Ishikawa (cell line): ENCODE measurements at regions not wholly inside any gene's neighbourhood (a gene's known extent, or its start where the extent isn't known, plus 50 kb on each side); places are given as distances from the start of the nearest gene placed in this dataset.

ENCODE experiments used
- CEBPB ChIP-seq: IDR thresholded peaks from 2 replicates; pipeline ENCODE4 v1.6.1; 2012
- CREB1 ChIP-seq: IDR thresholded peaks from 2 replicates; pipeline ENCODE4 v1.6.1; 2012; ENCODE audit warnings: low read depth
- EGR1 ChIP-seq: IDR thresholded peaks from 2 replicates; pipeline ENCODE4 v1.6.1; 2012
- EP300 ChIP-seq: IDR thresholded peaks from 2 replicates; pipeline ENCODE4 v1.6.1; 2012; ENCODE audit warnings: borderline replicate concordance
- FOXM1 ChIP-seq: IDR thresholded peaks from 2 replicates; pipeline ENCODE4 v1.6.1; 2012; ENCODE audit warnings: low read depth, borderline replicate concordance
- NFIC ChIP-seq: IDR thresholded peaks from 2 replicates; pipeline ENCODE4 v1.6.1; 2012
- RAD21 ChIP-seq: IDR thresholded peaks from 2 replicates; pipeline ENCODE4 v1.6.1; 2012; ENCODE audit warnings: low read depth
- TAF1 ChIP-seq: IDR thresholded peaks from 2 replicates; pipeline ENCODE4 v1.6.1; 2012; ENCODE audit warnings: low read depth, mild to moderate bottlenecking
- TCF12 ChIP-seq: IDR thresholded peaks from 2 replicates; pipeline ENCODE4 v1.6.1; 2012; ENCODE audit warnings: low read depth
- TEAD4 ChIP-seq: IDR thresholded peaks from 2 replicates; pipeline ENCODE4 v1.6.1; 2012
- YY1 ChIP-seq: IDR thresholded peaks from 2 replicates; pipeline ENCODE4 v1.6.1; 2012; ENCODE audit warnings: low read depth
- ZBTB7A ChIP-seq: IDR thresholded peaks from 2 replicates; pipeline ENCODE4 v1.6.1; 2012; ENCODE audit warnings: low read depth
- TF ChIP-seq, protein P1 (sequence below): IDR thresholded peaks from 2 replicates; pipeline ENCODE4 v1.6.1; 2012; ENCODE audit warnings: low read depth, mild to moderate bottlenecking
- TF ChIP-seq, protein P2 (sequence below): IDR thresholded peaks from 2 replicates; pipeline ENCODE4 v1.6.1; 2012
- TF ChIP-seq, protein P3 (sequence below): IDR thresholded peaks from 2 replicates; pipeline ENCODE4 v1.6.1; 2012

DNA sequence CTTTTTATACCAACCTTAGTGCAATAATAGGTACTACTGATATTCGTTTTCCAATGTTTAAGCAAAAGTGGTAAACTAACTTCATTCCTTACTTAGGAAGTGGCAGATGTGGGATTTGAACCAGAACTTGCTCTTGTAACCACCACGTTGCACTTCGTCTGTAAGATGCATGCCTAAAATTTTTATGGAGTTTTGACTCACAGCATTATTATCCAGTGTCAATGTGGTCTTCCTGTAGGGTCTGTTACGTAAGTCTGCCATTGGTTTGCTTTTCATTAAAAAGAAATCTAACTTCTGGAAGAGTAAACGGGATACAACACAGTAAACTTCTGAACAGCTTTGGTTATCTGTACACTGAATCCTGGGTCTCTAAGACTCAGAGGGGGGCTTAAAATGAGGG lies 521.0 kb upstream of the WWC1 start:
- TF ChIP-seq FOXM1, result no peak
- TF ChIP-seq, protein P1, sequence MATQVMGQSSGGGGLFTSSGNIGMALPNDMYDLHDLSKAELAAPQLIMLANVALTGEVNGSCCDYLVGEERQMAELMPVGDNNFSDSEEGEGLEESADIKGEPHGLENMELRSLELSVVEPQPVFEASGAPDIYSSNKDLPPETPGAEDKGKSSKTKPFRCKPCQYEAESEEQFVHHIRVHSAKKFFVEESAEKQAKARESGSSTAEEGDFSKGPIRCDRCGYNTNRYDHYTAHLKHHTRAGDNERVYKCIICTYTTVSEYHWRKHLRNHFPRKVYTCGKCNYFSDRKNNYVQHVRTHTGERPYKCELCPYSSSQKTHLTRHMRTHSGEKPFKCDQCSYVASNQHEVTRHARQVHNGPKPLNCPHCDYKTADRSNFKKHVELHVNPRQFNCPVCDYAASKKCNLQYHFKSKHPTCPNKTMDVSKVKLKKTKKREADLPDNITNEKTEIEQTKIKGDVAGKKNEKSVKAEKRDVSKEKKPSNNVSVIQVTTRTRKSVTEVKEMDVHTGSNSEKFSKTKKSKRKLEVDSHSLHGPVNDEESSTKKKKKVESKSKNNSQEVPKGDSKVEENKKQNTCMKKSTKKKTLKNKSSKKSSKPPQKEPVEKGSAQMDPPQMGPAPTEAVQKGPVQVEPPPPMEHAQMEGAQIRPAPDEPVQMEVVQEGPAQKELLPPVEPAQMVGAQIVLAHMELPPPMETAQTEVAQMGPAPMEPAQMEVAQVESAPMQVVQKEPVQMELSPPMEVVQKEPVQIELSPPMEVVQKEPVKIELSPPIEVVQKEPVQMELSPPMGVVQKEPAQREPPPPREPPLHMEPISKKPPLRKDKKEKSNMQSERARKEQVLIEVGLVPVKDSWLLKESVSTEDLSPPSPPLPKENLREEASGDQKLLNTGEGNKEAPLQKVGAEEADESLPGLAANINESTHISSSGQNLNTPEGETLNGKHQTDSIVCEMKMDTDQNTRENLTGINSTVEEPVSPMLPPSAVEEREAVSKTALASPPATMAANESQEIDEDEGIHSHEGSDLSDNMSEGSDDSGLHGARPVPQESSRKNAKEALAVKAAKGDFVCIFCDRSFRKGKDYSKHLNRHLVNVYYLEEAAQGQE, result no peak
- no peak for TF ChIP-seq CREB1
- TF ChIP-seq CEBPB, result no peak
- TF ChIP-seq ZBTB7A, result no peak
- no peak for TF ChIP-seq YY1
- no peak for TF ChIP-seq TCF12

DNA sequence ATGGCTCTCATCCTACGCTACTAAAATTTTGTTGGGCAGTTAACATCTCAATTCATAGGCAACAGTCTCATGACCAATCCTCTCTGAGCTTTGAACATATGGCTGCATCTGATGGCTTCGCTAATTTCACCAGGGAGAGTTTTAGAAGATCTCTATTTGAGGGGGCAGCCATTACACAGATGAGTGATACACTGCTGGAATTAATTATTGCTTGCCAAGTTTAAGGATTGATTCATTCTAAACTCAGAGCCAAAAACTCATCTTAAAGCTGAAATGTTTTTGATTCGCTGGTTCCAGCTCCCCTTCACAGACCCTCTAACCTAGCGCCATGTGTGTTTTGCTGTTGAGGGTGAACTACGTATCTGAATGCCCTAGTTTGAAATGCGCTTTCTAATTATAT lies 519.9 kb upstream of the WWC1 start:
- no peak for TF ChIP-seq TCF12
- no peak for TF ChIP-seq ZBTB7A
- TF ChIP-seq RAD21, result no peak
- TF ChIP-seq FOXM1, result no peak
- TF ChIP-seq NFIC, result no peak
- no peak for TF ChIP-seq CEBPB
- TF ChIP-seq, protein P1, result no peak
- no peak for TF ChIP-seq YY1
- no peak for TF ChIP-seq CREB1
- TF ChIP-seq, protein P2, sequence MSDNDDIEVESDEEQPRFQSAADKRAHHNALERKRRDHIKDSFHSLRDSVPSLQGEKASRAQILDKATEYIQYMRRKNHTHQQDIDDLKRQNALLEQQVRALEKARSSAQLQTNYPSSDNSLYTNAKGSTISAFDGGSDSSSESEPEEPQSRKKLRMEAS, result no peak
- TF ChIP-seq TEAD4, result no peak
- no peak for TF ChIP-seq EGR1
- no peak for TF ChIP-seq EP300

DNA sequence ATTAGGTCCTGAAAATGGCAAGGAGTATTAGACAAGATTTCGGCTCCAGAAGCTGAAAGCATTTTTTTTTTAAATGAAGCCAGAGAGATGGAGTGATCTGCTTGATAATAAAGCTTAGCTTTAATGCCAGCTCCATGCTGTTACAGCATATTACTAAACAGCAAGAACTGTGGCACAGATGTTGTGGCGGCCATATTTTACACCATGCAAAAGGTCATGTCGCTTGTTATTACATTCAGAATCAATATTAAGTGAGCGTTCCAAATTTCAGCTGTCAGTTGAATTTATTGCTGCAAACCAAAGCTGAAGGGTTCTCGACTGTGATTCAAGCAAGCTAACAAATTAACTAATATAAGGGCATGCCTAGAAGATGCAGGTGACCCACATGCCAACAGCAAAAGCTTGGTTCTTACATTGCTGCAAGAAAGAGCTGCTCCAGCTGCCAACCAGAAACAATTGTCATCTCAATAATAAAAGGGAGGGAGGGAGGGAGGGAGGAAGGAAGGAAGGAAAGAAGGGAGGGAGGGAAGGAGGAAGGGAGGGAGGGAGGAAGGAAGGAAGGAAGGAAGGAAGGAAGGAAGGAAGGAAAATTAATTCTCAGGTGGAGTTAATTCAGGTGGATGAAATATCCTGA lies 517.7 kb upstream of the WWC1 start:
- TF ChIP-seq, protein P2, result no peak
- TF ChIP-seq TAF1 (no peak), CEBPB (no peak), RAD21 (no peak), TEAD4 (no peak), EGR1 (no peak), TCF12 (no peak), NFIC (no peak), ZBTB7A (no peak), YY1 (no peak), CREB1 (no peak), FOXM1 (no peak), EP300 (no peak)
- TF ChIP-seq, protein P1, result no peak
- TF ChIP-seq, protein P3, sequence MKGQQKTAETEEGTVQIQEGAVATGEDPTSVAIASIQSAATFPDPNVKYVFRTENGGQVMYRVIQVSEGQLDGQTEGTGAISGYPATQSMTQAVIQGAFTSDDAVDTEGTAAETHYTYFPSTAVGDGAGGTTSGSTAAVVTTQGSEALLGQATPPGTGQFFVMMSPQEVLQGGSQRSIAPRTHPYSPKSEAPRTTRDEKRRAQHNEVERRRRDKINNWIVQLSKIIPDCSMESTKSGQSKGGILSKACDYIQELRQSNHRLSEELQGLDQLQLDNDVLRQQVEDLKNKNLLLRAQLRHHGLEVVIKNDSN, result no peak

DNA sequence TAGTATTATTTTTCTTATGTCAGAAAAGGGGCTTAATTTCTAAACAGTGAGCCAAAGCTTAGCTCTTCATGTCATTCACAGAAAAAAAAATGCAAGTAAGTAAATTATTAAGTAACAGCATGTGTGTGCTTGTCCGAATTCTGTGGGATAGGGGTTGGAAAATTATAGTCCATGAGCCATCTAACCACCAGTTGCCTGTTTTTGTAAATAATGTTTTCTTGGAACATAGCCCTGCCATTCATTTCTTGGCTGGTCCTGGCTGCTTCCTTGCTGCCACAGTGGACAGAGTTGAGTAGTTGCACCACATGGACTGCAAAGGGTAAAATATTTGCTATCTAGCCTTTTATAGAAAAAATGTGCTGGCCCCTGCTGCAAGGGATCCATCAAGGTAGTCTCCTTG lies 513.7 kb upstream of the WWC1 start:
- TF ChIP-seq TCF12, result no peak
- TF ChIP-seq, protein P2, result no peak
- TF ChIP-seq CEBPB, result no peak
- TF ChIP-seq ZBTB7A, result no peak
- TF ChIP-seq NFIC, result no peak

DNA sequence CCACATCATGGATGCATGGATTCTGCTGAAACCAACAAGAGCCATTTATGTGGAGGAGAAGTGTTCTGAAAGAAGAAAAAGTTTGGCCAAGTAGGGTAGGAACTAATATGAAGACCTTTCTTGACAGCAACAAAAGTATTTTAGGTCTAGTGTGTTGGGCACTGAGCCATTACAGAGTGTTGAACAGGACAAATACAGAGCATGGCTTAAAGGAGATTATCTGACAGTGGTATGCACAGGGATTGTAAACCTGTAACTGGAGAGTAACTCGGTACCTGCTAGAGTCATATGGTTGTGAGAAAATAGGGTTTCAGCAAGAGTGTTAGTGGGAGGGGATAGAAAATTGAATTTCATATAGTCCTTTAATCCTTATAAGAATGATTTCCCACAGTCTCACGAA lies 513.2 kb upstream of the WWC1 start:
- TF ChIP-seq FOXM1 (no peak), YY1 (no peak), EGR1 (no peak), CREB1 (no peak), NFIC (no peak)
- TF ChIP-seq, protein P1, result no peak
